Smooth muscle cell (in vitro differentiated cells): ENCODE measurements at regions not wholly inside any gene's neighbourhood (a gene's known extent, or its start where the extent isn't known, plus 50 kb on each side); places are given as distances from the start of the nearest gene placed in this dataset.

Experiments
- DNase-seq: peaks from one replicate; lab custom pipeline; 2025; ENCODE audit not compliant: unreplicated experiment; lab: John Stamatoyannopoulos, UW
- H2AFZ ChIP-seq: fragments of 200-600 bp; sonication (generic); 2 replicates; pipeline ENCODE4 v1.6.0; 2016; ENCODE audit warnings: antibody characterized with exemption, low read depth, mild to moderate bottlenecking
- H3F3A ChIP-seq: fragments of 200-600 bp; sonication (generic); 2 replicates; pipeline ENCODE4 v1.6.0; 2017; ENCODE audit warnings: antibody characterized with exemption, low read depth
- H3K27ac ChIP-seq: fragments of 200-600 bp; sonication (generic); 2 replicates; pipeline ENCODE4 v1.5.1; 2016; ENCODE audit warnings: low read depth, mild to moderate bottlenecking
- H3K27me3 ChIP-seq: fragments of 200-600 bp; sonication (generic); 2 replicates; pipeline ENCODE4 v1.6.1; 2016; ENCODE audit warnings: low read depth, mild to moderate bottlenecking
- H3K36me3 ChIP-seq: fragments of 200-600 bp; sonication (generic); 2 replicates; pipeline ENCODE4 v1.5.1; 2016; ENCODE audit warnings: low read depth
- H3K4me1 ChIP-seq: fragments of 200-600 bp; sonication (generic); 2 replicates; pipeline ENCODE4 v1.5.1; 2016; ENCODE audit warnings: low read depth
- H3K4me2 ChIP-seq: fragments of 200-600 bp; sonication (generic); 2 replicates; pipeline ENCODE4 v1.6.0; 2016; ENCODE audit warnings: mild to moderate bottlenecking
- H3K4me3 ChIP-seq: fragments of 200-600 bp; sonication (generic); 2 replicates; pipeline ENCODE4 v1.5.1; 2016; ENCODE audit warnings: mild to moderate bottlenecking
- H3K79me2 ChIP-seq: fragments of 200-600 bp; sonication (generic); 2 replicates; pipeline ENCODE4 v1.6.0; 2016; ENCODE audit warnings: low read depth, mild to moderate bottlenecking
- H3K9ac ChIP-seq: fragments of 200-600 bp; sonication (generic); 2 replicates; pipeline ENCODE4 v1.6.0; 2016; ENCODE audit warnings: low read depth
- H3K9me3 ChIP-seq: fragments of 200-600 bp; sonication (generic); replicated peaks from 2 replicates; pipeline ENCODE4 v1.5.1; 2016; ENCODE audit warnings: low read depth
- H4K20me1 ChIP-seq: fragments of 200-600 bp; sonication (generic); 2 replicates; pipeline ENCODE4 v1.6.0; 2016; ENCODE audit warnings: low read depth
- CTCF ChIP-seq: fragments of 200-600 bp; sonication (generic); IDR thresholded peaks from 2 replicates; pipeline ENCODE4 v1.5.1; 2017; ENCODE audit warnings: borderline replicate concordance, mild to moderate bottlenecking, antibody characterized with exemption; ENCODE audit not compliant: insufficient read depth, poor library complexity, severe bottlenecking
- WGBS: methylation state at CpG from one replicate; pipeline ENCODE4 v1.1.7; 2016; ENCODE audit warnings: low lambda C conversion rate; 5-methylcytosine and 5-hydroxymethylcytosine counted together

- no peaks in the 10 kb centered on the region for H3K4me1 ChIP-seq
- H3K27me3 ChIP-seq = peaks cover 21% of the 10 kb centered on the region
- no peak overlapping the region for H3K4me3 ChIP-seq
- H2AFZ ChIP-seq = no peak overlapping the region
- H3F3A ChIP-seq = no peaks in the 10 kb centered on the region
- no peak overlapping the region for H3K4me2 ChIP-seq
- no peaks in the 10 kb centered on the region for H4K20me1 ChIP-seq
- no peaks in the 10 kb centered on the region for H3K36me3 ChIP-seq
- H3K79me2 ChIP-seq = no peaks in the 10 kb centered on the region
- H3K27ac ChIP-seq = no peak overlapping the region
- H3K9ac ChIP-seq = no peak overlapping the region
- 96% methylated on average over 7 of the region's 7 CpGs for WGBS
- TF ChIP-seq CTCF = no peak
- no peaks in the 10 kb centered on the region for H3K9me3 ChIP-seq
- DNase-seq = no peak
These were observed 124.1 kb upstream of the SPACA1 start for GRCh38 chr6:87923389-87924050.

- DNase-seq = no peak
These were observed 124.7 kb upstream of the SPACA1 start for GRCh38 chr6:87922947-87923330.

GRCh38 chr6:87922196-87922946 is 125.3 kb upstream of the SPACA1 start:
- H4K20me1 ChIP-seq = no peaks in the 10 kb centered on the region
- no peak for TF ChIP-seq CTCF
- H2AFZ ChIP-seq = no peak overlapping the region
- H3K27ac ChIP-seq = no peak overlapping the region
- H3K4me3 ChIP-seq = no peak overlapping the region
- H3K79me2 ChIP-seq = no peaks in the 10 kb centered on the region
- DNase-seq = no peak
- H3K9ac ChIP-seq = no peak overlapping the region
- H3K4me2 ChIP-seq = no peak overlapping the region
- no peaks in the 10 kb centered on the region for H3K9me3 ChIP-seq
- 100% methylated on average over 2 of the region's 2 CpGs for WGBS
- no peaks in the 10 kb centered on the region for H3F3A ChIP-seq
- peaks cover 21% of the 10 kb centered on the region for H3K27me3 ChIP-seq
- no peaks in the 10 kb centered on the region for H3K36me3 ChIP-seq
- no peaks in the 10 kb centered on the region for H3K4me1 ChIP-seq

More at GRCh38 chr6:87922947-87923330, 124.7 kb upstream of the SPACA1 start:
- no peak for TF ChIP-seq CTCF
- no peak overlapping the region for H3K4me3 ChIP-seq
- H3K4me1 ChIP-seq = no peaks in the 10 kb centered on the region
- no peak overlapping the region for H3K4me2 ChIP-seq
- H4K20me1 ChIP-seq = no peaks in the 10 kb centered on the region
- H3K9ac ChIP-seq = no peak overlapping the region
- H3K27ac ChIP-seq = no peak overlapping the region
- H3F3A ChIP-seq = no peaks in the 10 kb centered on the region
- no peaks in the 10 kb centered on the region for H3K79me2 ChIP-seq
- no peak overlapping the region for H2AFZ ChIP-seq
- H3K36me3 ChIP-seq = no peaks in the 10 kb centered on the region
- peaks cover 21% of the 10 kb centered on the region for H3K27me3 ChIP-seq
- no peaks in the 10 kb centered on the region for H3K9me3 ChIP-seq
- WGBS = 78% methylated on average over 2 of the region's 2 CpGs
